ENCODE measurements at regions not wholly inside any gene's neighbourhood (a gene's known extent, or its start where the extent isn't known, plus 50 kb on each side); places are given as distances from the start of the nearest gene placed in this dataset.

DNA sequence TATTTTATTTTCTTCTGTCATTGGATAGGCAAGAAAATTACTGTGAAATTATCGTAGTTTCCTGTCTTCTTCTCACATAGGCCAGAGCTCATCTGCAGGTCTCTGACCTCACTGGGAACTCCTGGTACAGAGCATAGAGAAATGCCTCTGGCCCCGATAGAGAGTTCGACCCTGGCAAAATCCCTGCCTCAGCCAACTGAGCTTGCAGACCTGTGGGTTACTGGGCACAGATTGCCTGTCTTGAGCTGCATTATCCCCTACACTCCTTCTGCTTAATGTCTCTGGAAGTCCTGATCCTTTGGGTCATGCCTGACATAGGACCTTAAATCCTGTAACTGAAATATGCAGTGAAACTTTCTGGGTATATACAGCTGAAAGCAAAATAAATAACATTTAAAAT lies 439.3 kb upstream of the CTNND2 start:
- Histone ChIP-seq H3K4me1 (ENCODE audit: insufficient read depth, low read length, poor library complexity, severe bottlenecking) (no peaks in the 10 kb centered on the region), H3K9me3 (ENCODE audit: low read length) (no peaks in the 10 kb centered on the region), H3K9me2 (ENCODE audit: insufficient read depth, low read length) (no peaks in the 10 kb centered on the region), H3K27ac (ENCODE audit: low read depth, low read length, poor library complexity, severe bottlenecking) (no peak overlapping the region), H3K36me3 (ENCODE audit: insufficient read depth, low read length) (no peaks in the 10 kb centered on the region), H4K20me1 (ENCODE audit: insufficient read depth, low read length) (no peaks in the 10 kb centered on the region), H3K4me2 (ENCODE audit: low read length) (no peak overlapping the region), H2AFZ (ENCODE audit: low read length) (no peak overlapping the region), H3K4me3 (ENCODE audit: low read depth, low read length, poor library complexity, severe bottlenecking) (no peak overlapping the region), H3K79me2 (ENCODE audit: insufficient read depth, low read depth, low read length) (no peaks in the 10 kb centered on the region)
- no peak for DNase-seq (ENCODE audit: low spot score)
- BruUV-seq (replicated peaks): no TSS peak
- CTCF ChIA-PET (ENCODE audit: unreplicated experiment): no interaction called here
- intact Hi-C loops (cut with micrococcal nuclease; ENCODE audit: unreplicated experiment): no loop called here
- POLR2A ChIA-PET: interaction anchor here (0.5 kb wide), 1 partner anchor 1490 kb away, joined by 3 read pairs; no protein-coding TSS in a partner anchor
- TF ChIP-seq, protein P1, sequence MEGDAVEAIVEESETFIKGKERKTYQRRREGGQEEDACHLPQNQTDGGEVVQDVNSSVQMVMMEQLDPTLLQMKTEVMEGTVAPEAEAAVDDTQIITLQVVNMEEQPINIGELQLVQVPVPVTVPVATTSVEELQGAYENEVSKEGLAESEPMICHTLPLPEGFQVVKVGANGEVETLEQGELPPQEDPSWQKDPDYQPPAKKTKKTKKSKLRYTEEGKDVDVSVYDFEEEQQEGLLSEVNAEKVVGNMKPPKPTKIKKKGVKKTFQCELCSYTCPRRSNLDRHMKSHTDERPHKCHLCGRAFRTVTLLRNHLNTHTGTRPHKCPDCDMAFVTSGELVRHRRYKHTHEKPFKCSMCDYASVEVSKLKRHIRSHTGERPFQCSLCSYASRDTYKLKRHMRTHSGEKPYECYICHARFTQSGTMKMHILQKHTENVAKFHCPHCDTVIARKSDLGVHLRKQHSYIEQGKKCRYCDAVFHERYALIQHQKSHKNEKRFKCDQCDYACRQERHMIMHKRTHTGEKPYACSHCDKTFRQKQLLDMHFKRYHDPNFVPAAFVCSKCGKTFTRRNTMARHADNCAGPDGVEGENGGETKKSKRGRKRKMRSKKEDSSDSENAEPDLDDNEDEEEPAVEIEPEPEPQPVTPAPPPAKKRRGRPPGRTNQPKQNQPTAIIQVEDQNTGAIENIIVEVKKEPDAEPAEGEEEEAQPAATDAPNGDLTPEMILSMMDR (conservative IDR thresholded peaks at IDR 0.05; ENCODE audit: low read length): no peak
- TF ChIP-seq EZH2phosphoT487 (IDR thresholded peaks at IDR 0.05; ENCODE audit: borderline replicate concordance, low read depth, low read length): no peak

DNA sequence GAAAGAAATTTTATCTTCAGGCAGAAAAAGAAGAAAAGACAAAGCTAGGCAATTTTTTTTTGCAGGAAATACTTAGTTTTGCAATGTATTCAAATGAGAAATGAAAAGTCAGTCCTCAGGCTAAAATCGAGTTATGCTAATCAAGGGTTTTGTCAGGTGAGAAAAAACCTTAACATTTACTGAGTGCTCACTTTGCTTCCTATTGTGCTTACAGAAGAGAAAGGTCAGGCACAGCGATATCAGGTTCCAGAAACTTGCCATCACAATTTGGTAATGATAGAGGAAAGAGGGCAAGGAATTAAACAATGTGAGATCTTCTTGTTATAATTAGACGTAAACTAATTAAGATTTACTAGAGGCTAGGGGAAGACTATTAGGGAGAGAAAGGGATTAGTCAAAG lies 431.7 kb upstream of the CTNND2 start:
- H3K79me2 ChIP-seq (ENCODE audit: insufficient read depth, low read depth, low read length): no peaks in the 10 kb centered on the region
- POLR2A ChIA-PET: no interaction called here
- intact Hi-C loops (cut with micrococcal nuclease; ENCODE audit: unreplicated experiment): no loop called here
- CTCF ChIA-PET (ENCODE audit: unreplicated experiment): no interaction called here
- no peak overlapping the region for H2AFZ ChIP-seq (ENCODE audit: low read length)
- no peaks in the 10 kb centered on the region for H3K9me3 ChIP-seq (ENCODE audit: low read length)
- H3K9me2 ChIP-seq (ENCODE audit: insufficient read depth, low read length): no peaks in the 10 kb centered on the region
- BruUV-seq (replicated peaks): no TSS peak
- H3K4me2 ChIP-seq (ENCODE audit: low read length): no peak overlapping the region
- TF ChIP-seq, protein P1 (conservative IDR thresholded peaks at IDR 0.05; ENCODE audit: low read length): no peak
- no peak for TF ChIP-seq EZH2phosphoT487 (IDR thresholded peaks at IDR 0.05; ENCODE audit: borderline replicate concordance, low read depth, low read length)
- no peak overlapping the region for H3K27ac ChIP-seq (ENCODE audit: low read depth, low read length, poor library complexity, severe bottlenecking)
- H4K20me1 ChIP-seq (ENCODE audit: insufficient read depth, low read length): no peaks in the 10 kb centered on the region
- no peaks in the 10 kb centered on the region for H3K36me3 ChIP-seq (ENCODE audit: insufficient read depth, low read length)
- DNase-seq (ENCODE audit: low spot score): no peak
- H3K4me1 ChIP-seq (ENCODE audit: insufficient read depth, low read length, poor library complexity, severe bottlenecking): no peaks in the 10 kb centered on the region
- H3K4me3 ChIP-seq (ENCODE audit: low read depth, low read length, poor library complexity, severe bottlenecking): no peak overlapping the region

DNA sequence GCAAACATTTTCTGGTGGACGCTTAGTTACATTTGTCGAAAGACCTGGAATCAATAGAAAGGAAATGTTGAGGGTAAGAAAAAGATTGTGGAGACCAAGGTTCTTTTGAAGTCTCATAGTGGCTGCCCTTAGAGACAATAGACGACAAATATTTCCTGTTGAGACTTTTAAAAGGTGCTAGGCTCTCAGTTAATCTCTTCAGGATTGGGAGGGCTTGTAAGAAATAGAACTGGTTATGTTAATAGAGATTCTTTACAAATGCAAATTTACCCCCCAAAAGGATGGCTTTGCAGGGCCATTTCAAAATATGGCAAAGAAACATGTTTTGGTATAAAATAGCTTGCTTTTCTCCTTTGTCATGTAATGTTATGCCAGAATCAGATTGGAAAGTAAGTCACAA lies 428.2 kb upstream of the CTNND2 start:
- no peaks in the 10 kb centered on the region for H3K36me3 ChIP-seq (ENCODE audit: insufficient read depth, low read length)
- CTCF ChIA-PET (ENCODE audit: unreplicated experiment): no interaction called here
- no peak overlapping the region for H3K4me2 ChIP-seq (ENCODE audit: low read length)
- intact Hi-C loops (cut with micrococcal nuclease; ENCODE audit: unreplicated experiment): no loop called here
- H4K20me1 ChIP-seq (ENCODE audit: insufficient read depth, low read length): no peaks in the 10 kb centered on the region
- no peaks in the 10 kb centered on the region for H3K4me1 ChIP-seq (ENCODE audit: insufficient read depth, low read length, poor library complexity, severe bottlenecking)
- H3K27ac ChIP-seq (ENCODE audit: low read depth, low read length, poor library complexity, severe bottlenecking): no peak overlapping the region
- no peak for TF ChIP-seq EZH2phosphoT487 (IDR thresholded peaks at IDR 0.05; ENCODE audit: borderline replicate concordance, low read depth, low read length)
- TF ChIP-seq, protein P1 (conservative IDR thresholded peaks at IDR 0.05; ENCODE audit: low read length): no peak
- H2AFZ ChIP-seq (ENCODE audit: low read length): no peak overlapping the region
- no peak overlapping the region for H3K4me3 ChIP-seq (ENCODE audit: low read depth, low read length, poor library complexity, severe bottlenecking)
- no peaks in the 10 kb centered on the region for H3K79me2 ChIP-seq (ENCODE audit: insufficient read depth, low read depth, low read length)
- POLR2A ChIA-PET: interaction anchor here (0.7 kb wide), 1 partner anchor 13 kb away, joined by 3 read pairs; no protein-coding TSS in a partner anchor
- H3K9me2 ChIP-seq (ENCODE audit: insufficient read depth, low read length): no peaks in the 10 kb centered on the region
- H3K9me3 ChIP-seq (ENCODE audit: low read length): no peaks in the 10 kb centered on the region
- DNase-seq (ENCODE audit: low spot score): no peak
- BruUV-seq (replicated peaks): no TSS peak
